Caco-2 (cell line): ENCODE measurements at regions not wholly inside any gene's neighbourhood (a gene's known extent, or its start where the extent isn't known, plus 50 kb on each side); places are given as distances from the start of the nearest gene placed in this dataset.

Experiments
- BruUV-seq: library from RNA; stranded (reverse); fragments of 400-500 nt; replicated peaks from 2 replicates; lab custom pipeline; 2021; lab: Mats Ljungman, UMichigan
- CTCF ChIA-PET: fragments of 300-600 bp; sonication (Branson Sonifier 250); formaldehyde crosslinking; loops from one replicate; lab custom pipeline; 2022; ENCODE audit warnings: antibody characterized with exemption; lab: Charles Lee
- POLR2A ChIA-PET: fragments of 300-600 bp; sonication (Branson Sonifier 250); formaldehyde crosslinking; loops from one replicate; lab custom pipeline; 2022; ENCODE audit warnings: antibody characterized with exemption; lab: Charles Lee
- DNase-seq, 2 experiments: peaks; one replicate each; pipeline versions ENCODE4 v3.0.0 to v3.0.0-alpha.2; 2020 to 2022
- H3K27me3 ChIP-seq: replicated peaks from 2 replicates; pipeline ENCODE4 v1.6.0; 2011; ENCODE audit warnings: low read length; ENCODE audit not compliant: control insufficient read depth, insufficient read depth
- H3K36me3 ChIP-seq: 2 replicates; pipeline ENCODE4 v1.5.1; 2011; ENCODE audit warnings: low read length; ENCODE audit not compliant: control insufficient read depth, insufficient read depth
- H3K4me1 ChIP-seq: fragments of 250-450 bp; sonication (Bioruptor Pico); 2 replicates; pipeline ENCODE4 v1.5.1; 2020; ENCODE audit warnings: mild to moderate bottlenecking
- H3K4me3 ChIP-seq: 2 replicates; pipeline ENCODE4 v1.5.1; 2011; ENCODE audit warnings: low read depth, mild to moderate bottlenecking, control low read depth, low read length
- H3K9me3 ChIP-seq: fragments of 250-450 bp; sonication (Bioruptor Pico); 2 replicates; pipeline ENCODE4 v1.5.1; 2020; ENCODE audit warnings: mild to moderate bottlenecking, moderate library complexity
- H3K27ac Mint-ChIP-seq: one replicate; pipeline ENCODE4 v1.8.0; 2022; ENCODE audit warnings: mixed read lengths; ENCODE audit not compliant: unreplicated experiment
- H3K27me3 Mint-ChIP-seq: one replicate; pipeline ENCODE4 v1.8.0; 2022; ENCODE audit warnings: mixed read lengths; ENCODE audit not compliant: insufficient read depth, unreplicated experiment
- H3K36me3 Mint-ChIP-seq: one replicate; pipeline ENCODE4 v1.8.0; 2022; ENCODE audit warnings: mild to moderate bottlenecking, mixed read lengths; ENCODE audit not compliant: insufficient read depth, unreplicated experiment
- H3K4me1 Mint-ChIP-seq: one replicate; pipeline ENCODE4 v1.8.0; 2022; ENCODE audit warnings: low read depth, mixed read lengths; ENCODE audit not compliant: unreplicated experiment
- H3K4me3 Mint-ChIP-seq: one replicate; pipeline ENCODE4 v1.8.0; 2022; ENCODE audit warnings: mild to moderate bottlenecking, moderate library complexity, mixed read lengths; ENCODE audit not compliant: unreplicated experiment
- H3K9me3 Mint-ChIP-seq: one replicate; pipeline ENCODE4 v1.8.0; 2022; ENCODE audit warnings: mixed read lengths; ENCODE audit not compliant: unreplicated experiment
- intact Hi-C: fragments of 100-400 bp; cut with micrococcal nuclease; formaldehyde crosslinking; loops from one replicate; pipeline ENCODE4 v1.10.0; 2022; ENCODE audit not compliant: unreplicated experiment
- TF ChIP-seq, protein P1 (sequence below), 2 experiments: fragments of 200-600 bp in 1 of 2; IDR thresholded peaks; 1 replicate in 1 of 2; 2 replicates in 1 of 2; pipeline versions ENCODE4 v1.5.1 to v1.8.0; 2011 to 2022; ENCODE audit warnings: antibody characterized with exemption in 1 of 2, control low read depth in 1 of 2, inconsistent platforms in 1 of 2, low read depth in 1 of 2, low read length in 1 of 2, mild to moderate bottlenecking in 1 of 2, moderate library complexity in 1 of 2; ENCODE audit not compliant: insufficient read depth in 1 of 2, severe bottlenecking in 1 of 2, unreplicated experiment in 1 of 2

DNA sequence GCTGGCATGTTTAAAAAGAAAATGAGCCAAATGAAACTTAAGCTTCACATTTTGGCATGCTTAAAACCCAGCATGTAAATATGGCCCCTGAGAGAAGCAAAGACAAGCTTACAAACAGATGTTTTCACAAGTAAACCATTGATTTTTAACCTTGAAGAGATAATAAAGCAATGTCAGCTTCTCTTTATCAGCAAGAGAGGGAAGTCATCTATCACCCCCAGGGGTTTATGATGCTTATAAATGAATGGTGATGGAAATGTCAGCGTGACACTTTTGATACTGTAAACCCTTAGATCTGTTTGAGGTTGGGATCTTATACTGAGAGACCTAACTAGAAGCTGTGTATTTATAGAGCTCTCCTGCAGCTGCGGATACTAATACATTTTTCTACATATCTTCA, 471.3 kb downstream of the PLA2G4A start:
- BruUV-seq = no TSS peak
- Mint-ChIP-seq H3K36me3 (no peaks in the 10 kb centered on the region), H3K27ac (no peak overlapping the region), H3K27me3 (peaks cover 2% of the 10 kb centered on the region), H3K9me3 (no peaks in the 10 kb centered on the region), H3K4me3 (no peak overlapping the region), H3K4me1 (no peaks in the 10 kb centered on the region)
- Histone ChIP-seq H3K36me3 (no peaks in the 10 kb centered on the region), H3K27me3 (no peaks in the 10 kb centered on the region), H3K9me3 (no peaks in the 10 kb centered on the region), H3K4me1 (no peaks in the 10 kb centered on the region), H3K4me3 (no peak overlapping the region)
- TF ChIP-seq, protein P1, sequence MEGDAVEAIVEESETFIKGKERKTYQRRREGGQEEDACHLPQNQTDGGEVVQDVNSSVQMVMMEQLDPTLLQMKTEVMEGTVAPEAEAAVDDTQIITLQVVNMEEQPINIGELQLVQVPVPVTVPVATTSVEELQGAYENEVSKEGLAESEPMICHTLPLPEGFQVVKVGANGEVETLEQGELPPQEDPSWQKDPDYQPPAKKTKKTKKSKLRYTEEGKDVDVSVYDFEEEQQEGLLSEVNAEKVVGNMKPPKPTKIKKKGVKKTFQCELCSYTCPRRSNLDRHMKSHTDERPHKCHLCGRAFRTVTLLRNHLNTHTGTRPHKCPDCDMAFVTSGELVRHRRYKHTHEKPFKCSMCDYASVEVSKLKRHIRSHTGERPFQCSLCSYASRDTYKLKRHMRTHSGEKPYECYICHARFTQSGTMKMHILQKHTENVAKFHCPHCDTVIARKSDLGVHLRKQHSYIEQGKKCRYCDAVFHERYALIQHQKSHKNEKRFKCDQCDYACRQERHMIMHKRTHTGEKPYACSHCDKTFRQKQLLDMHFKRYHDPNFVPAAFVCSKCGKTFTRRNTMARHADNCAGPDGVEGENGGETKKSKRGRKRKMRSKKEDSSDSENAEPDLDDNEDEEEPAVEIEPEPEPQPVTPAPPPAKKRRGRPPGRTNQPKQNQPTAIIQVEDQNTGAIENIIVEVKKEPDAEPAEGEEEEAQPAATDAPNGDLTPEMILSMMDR (IDR thresholded peaks at IDR 0.05; ENCODE audit: insufficient read depth in 1 of 2, low read depth in 1 of 2, low read length in 1 of 2, severe bottlenecking in 1 of 2, unreplicated experiment in 1 of 2) = no peak
- POLR2A ChIA-PET = no interaction called here
- CTCF ChIA-PET = no interaction called here
- no peak for DNase-seq
- intact Hi-C loops = no loop called here

DNA sequence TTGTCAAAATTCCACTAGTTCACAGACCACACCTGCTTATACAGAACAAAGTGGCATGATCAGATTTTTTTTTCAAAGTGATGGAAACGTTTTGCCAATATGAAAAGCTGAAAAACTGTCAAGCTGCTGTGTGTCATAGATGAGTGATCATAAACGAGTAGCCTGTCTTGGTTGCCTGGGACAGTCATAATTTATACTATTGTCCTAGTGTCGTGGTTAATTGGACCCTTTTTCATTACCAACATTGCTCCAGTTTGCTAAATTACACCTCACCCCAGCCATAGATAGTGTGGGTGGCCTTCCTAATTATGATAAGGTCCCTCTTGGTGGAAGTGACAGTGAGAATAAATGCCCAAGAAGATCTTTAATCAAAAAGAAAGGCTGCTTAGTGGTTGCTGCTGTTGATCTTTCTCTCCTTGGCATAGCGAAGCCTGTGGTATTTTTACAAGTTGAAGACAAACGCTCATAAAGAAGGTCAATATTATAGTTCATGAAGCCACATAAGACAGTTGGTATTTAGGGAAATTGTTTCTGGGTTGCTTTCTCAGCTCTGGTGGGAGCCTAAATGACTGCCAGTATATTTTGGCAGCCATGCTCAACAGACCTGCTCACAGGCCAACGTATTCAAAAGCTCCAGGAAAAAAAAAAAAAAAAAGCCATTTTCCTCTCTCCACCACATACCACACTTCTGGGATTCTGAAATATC, 478.1 kb downstream of the PLA2G4A start:
- TF ChIP-seq, protein P1 (IDR thresholded peaks at IDR 0.05; ENCODE audit: insufficient read depth in 1 of 2, low read depth in 1 of 2, low read length in 1 of 2, severe bottlenecking in 1 of 2, unreplicated experiment in 1 of 2) = no peak
- H3K9me3 ChIP-seq = no peaks in the 10 kb centered on the region
- Mint-ChIP-seq H3K36me3 (no peaks in the 10 kb centered on the region), H3K27me3 (no peaks in the 10 kb centered on the region), H3K27ac (no peak overlapping the region), H3K9me3 (no peaks in the 10 kb centered on the region), H3K4me1 (no peaks in the 10 kb centered on the region), H3K4me3 (no peak overlapping the region)
- no peak for DNase-seq
- CTCF ChIA-PET = no interaction called here
- no peaks in the 10 kb centered on the region for H3K4me1 ChIP-seq
- intact Hi-C loops = no loop called here
- POLR2A ChIA-PET = no interaction called here
- H3K4me3 ChIP-seq = no peak overlapping the region
- no peaks in the 10 kb centered on the region for H3K36me3 ChIP-seq
- no TSS peak for BruUV-seq
- H3K27me3 ChIP-seq = no peaks in the 10 kb centered on the region

DNA sequence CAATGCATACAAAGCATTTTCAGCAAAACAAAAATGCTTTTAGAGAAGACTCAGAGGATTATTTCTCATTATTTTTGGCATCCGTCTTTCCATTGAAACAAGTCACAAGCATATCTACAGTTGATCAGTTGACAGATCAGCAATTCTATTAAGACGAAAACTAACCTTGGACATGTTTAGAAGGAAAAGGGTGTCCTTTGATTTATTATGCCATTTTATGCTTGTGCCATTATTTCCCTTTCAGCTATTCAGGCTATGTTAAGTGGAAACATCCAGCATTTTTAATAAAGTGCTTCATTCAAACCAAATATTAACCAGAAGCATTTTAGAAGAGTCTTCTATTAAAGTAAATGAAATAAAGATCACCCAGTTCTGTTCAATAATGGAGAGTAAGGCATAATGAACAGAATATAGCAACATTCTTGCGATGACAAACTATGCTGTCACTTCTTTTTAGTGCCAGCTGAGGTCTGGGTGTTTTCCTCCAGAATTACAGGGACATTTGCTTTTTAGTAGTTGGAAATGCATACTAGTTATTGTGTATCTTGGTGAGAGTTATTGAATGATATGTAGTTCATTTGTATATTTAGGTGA, 481.4 kb downstream of the PLA2G4A start:
- Mint-ChIP-seq H3K27me3 (no peaks in the 10 kb centered on the region), H3K4me1 (no peaks in the 10 kb centered on the region), H3K9me3 (no peaks in the 10 kb centered on the region), H3K36me3 (no peaks in the 10 kb centered on the region), H3K4me3 (no peak overlapping the region), H3K27ac (no peak overlapping the region)
- TF ChIP-seq, protein P1 (IDR thresholded peaks at IDR 0.05; ENCODE audit: insufficient read depth in 1 of 2, low read depth in 1 of 2, low read length in 1 of 2, severe bottlenecking in 1 of 2, unreplicated experiment in 1 of 2) = no peak
- no peaks in the 10 kb centered on the region for H3K27me3 ChIP-seq
- H3K36me3 ChIP-seq = no peaks in the 10 kb centered on the region
- intact Hi-C loops = no loop called here
- no peaks in the 10 kb centered on the region for H3K9me3 ChIP-seq
- H3K4me3 ChIP-seq = no peak overlapping the region
- BruUV-seq = no TSS peak
- POLR2A ChIA-PET = no interaction called here
- DNase-seq = no peak
- no peaks in the 10 kb centered on the region for H3K4me1 ChIP-seq
- CTCF ChIA-PET = no interaction called here
